ENCODE measurements at regions not wholly inside any gene's neighbourhood (a gene's known extent, or its start where the extent isn't known, plus 50 kb on each side); places are given as distances from the start of the nearest gene placed in this dataset.

- no peak for DNase-seq (ENCODE audit: low read depth)
- H3K4me3 ChIP-seq (replicated peaks; ENCODE audit: low read depth, low read length), result no peak overlapping the region
- no peak for TF ChIP-seq CTCF (IDR thresholded peaks at IDR 0.05; ENCODE audit: low read length, missing control alignments)
Measured at GRCh38 chr9:83178717-83179116, 115.8 kb upstream of the RASEF start.

GRCh38 chr9:83177747-83178146 is 114.8 kb upstream of the RASEF start:
- H3K4me3 ChIP-seq (replicated peaks; ENCODE audit: low read depth, low read length), result no peak overlapping the region
- no peak for DNase-seq (ENCODE audit: low read depth)
- no peak for TF ChIP-seq CTCF (IDR thresholded peaks at IDR 0.05; ENCODE audit: low read length, missing control alignments)

- TF ChIP-seq CTCF (IDR thresholded peaks at IDR 0.05; ENCODE audit: low read length, missing control alignments), result no peak
- DNase-seq (ENCODE audit: low read depth), result no peak
- no peak overlapping the region for H3K4me3 ChIP-seq (replicated peaks; ENCODE audit: low read depth, low read length)
Measured at GRCh38 chr9:83167126-83167525, 104.2 kb upstream of the RASEF start.

- DNase-seq (ENCODE audit: low read depth), result no peak
- H3K4me3 ChIP-seq (replicated peaks; ENCODE audit: low read depth, low read length), result no peak overlapping the region
- no peak for TF ChIP-seq CTCF (IDR thresholded peaks at IDR 0.05; ENCODE audit: low read length, missing control alignments)
Measured at GRCh38 chr9:83166372-83166771, 103.4 kb upstream of the RASEF start.

- no peak for DNase-seq (ENCODE audit: low read depth)
- TF ChIP-seq CTCF (IDR thresholded peaks at IDR 0.05; ENCODE audit: low read length, missing control alignments), result no peak
- no peak overlapping the region for H3K4me3 ChIP-seq (replicated peaks; ENCODE audit: low read depth, low read length)
Measured at GRCh38 chr9:83155733-83156132, 92.8 kb upstream of the RASEF start.

GRCh38 chr9:83154821-83155220 is 91.9 kb upstream of the RASEF start:
- no peak overlapping the region for H3K4me3 ChIP-seq (replicated peaks; ENCODE audit: low read depth, low read length)
- no peak for DNase-seq (ENCODE audit: low read depth)
- no peak for TF ChIP-seq CTCF (IDR thresholded peaks at IDR 0.05; ENCODE audit: low read length, missing control alignments)

- no peak overlapping the region for H3K4me3 ChIP-seq (replicated peaks; ENCODE audit: low read depth, low read length)
- DNase-seq (ENCODE audit: low read depth), result peak; percentile 7
- TF ChIP-seq CTCF (IDR thresholded peaks at IDR 0.05; ENCODE audit: low read length, missing control alignments), result no peak
Measured at GRCh38 chr9:83154087-83154736, 91.3 kb upstream of the RASEF start.

All from fibroblast of pulmonary artery (primary cell).